ENCODE measurements at regions not wholly inside any gene's neighbourhood (a gene's known extent, or its start where the extent isn't known, plus 50 kb on each side); places are given as distances from the start of the nearest gene placed in this dataset.

DNA sequence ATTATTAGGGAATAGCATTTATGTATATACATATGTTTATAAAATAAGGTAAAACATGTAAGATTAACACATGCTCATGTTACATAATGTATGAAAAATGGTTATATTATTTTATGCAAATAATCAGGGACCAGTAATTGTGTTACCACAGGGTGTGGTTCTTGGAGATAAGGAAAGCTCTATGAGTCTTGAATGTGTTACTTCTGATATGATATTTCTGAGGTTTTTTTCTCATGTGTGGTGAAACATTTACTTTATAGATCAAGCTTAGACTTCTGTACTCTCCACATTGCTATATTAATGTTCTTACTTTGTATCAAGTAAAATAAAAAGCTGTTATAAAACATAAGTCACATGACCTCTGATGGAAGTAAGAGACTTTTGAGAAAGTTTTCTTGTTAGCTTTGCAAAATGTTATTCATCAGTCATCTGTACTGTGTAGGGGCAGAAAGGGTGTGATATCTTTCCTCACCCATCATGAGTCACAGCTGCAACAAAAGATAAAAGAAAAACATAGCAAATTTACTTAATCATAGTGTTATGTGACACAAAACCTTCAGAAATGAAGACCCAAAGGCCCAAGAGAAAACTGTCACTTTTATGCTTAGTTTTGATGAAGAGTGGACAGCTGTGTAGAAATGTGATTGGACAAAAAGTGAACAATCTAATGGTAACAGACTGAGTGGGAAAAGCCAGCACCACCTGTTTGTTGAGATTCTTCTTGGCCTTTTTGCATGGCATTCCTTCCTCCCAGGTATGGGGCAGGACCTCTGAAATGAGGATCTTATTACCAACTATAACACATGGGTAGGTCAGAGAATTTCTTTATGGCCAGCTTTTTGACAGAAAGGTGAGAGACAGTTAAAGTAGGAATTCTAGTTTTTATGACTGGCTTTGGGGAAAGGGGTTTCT is 632.3 kb downstream of the PDHA2 start:
- no peaks in the 10 kb centered on the region for H3K79me2 ChIP-seq (ENCODE audit: insufficient read depth, low read length)
- H3K27me3 Mint-ChIP-seq (ENCODE audit: low read depth in 3 of 3) = peaks cover 0 to 2% (median 0%) of the 10 kb centered on the region in 3 donors
- intact Hi-C loops (cut with micrococcal nuclease) = no loop called here

GRCh38 chr4:96473246-96473645 is 633.4 kb downstream of the PDHA2 start:
- H3K27ac Mint-ChIP-seq = no peak overlapping the region
- Histone ChIP-seq H4K20me1 (ENCODE audit: insufficient read depth, low read length) (no peaks in the 10 kb centered on the region), H3K9me3 (replicated peaks in 1 of 2; ENCODE audit: control insufficient read depth in 1 of 2, insufficient read depth in 1 of 2, low read length in 2 of 2) (peaks cover 7 to 17% of the 10 kb centered on the region in 2 donors), H2AFZ (ENCODE audit: insufficient read depth, low read depth, low read length, poor library complexity, severe bottlenecking) (no peak overlapping the region), H3K4me3 (replicated peaks in 1 of 3; ENCODE audit: low read depth in 2 of 3, low read length in 3 of 3) (no peak overlapping the region), H3K9ac (ENCODE audit: insufficient read depth, low read length, poor library complexity, severe bottlenecking) (no peak overlapping the region), H3K4me1 (ENCODE audit: control insufficient read depth in 1 of 2, insufficient read depth in 2 of 2, low read length in 2 of 2) (no peaks in the 10 kb centered on the region), H3K4me2 (replicated peaks; ENCODE audit: extremely low read depth, low read length, poor library complexity, severe bottlenecking) (no peak overlapping the region), H3K27ac (ENCODE audit: low read depth in 1 of 2, low read length in 2 of 2) (no peak overlapping the region), H3K79me2 (ENCODE audit: insufficient read depth, low read length) (no peaks in the 10 kb centered on the region), H3K36me3 (replicated peaks in 1 of 2; ENCODE audit: control insufficient read depth in 1 of 2, insufficient read depth in 2 of 2, low read length in 2 of 2) (no peaks in the 10 kb centered on the region), H3K27me3 (ENCODE audit: control insufficient read depth in 2 of 2, insufficient read depth in 2 of 2, low read length in 2 of 2) (no peaks in the 10 kb centered on the region)
- intact Hi-C loops (cut with micrococcal nuclease) = no loop called here
- no peak for DNase-seq
- no CpG with 5 or more reads among the region's 1 CpG for WGBS (ENCODE audit: insufficient coverage)
- no peaks in the 10 kb centered on the region for H3K36me3 Mint-ChIP-seq
- TF ChIP-seq CTCF (IDR thresholded peaks at IDR 0.05) = no peak
- peaks cover 2 to 17% (median 7%) of the 10 kb centered on the region in 7 donors for H3K9me3 Mint-ChIP-seq
- H3K4me1 Mint-ChIP-seq = no peaks in the 10 kb centered on the region
- peaks cover 0 to 2% (median 0%) of the 10 kb centered on the region in 3 donors for H3K27me3 Mint-ChIP-seq (ENCODE audit: low read depth in 3 of 3)
- no peak overlapping the region for H3K4me3 Mint-ChIP-seq

More for the DNA sequence above, 632.3 kb downstream of the PDHA2 start:
- Histone ChIP-seq H4K20me1 (ENCODE audit: insufficient read depth, low read length) (no peaks in the 10 kb centered on the region), H3K9me3 (replicated peaks in 1 of 2; ENCODE audit: control insufficient read depth in 1 of 2, insufficient read depth in 1 of 2, low read length in 2 of 2) (peaks cover 8 to 19% of the 10 kb centered on the region in 2 donors), H3K9ac (ENCODE audit: insufficient read depth, low read length, poor library complexity, severe bottlenecking) (no peak overlapping the region), H3K27ac (ENCODE audit: low read depth in 1 of 2, low read length in 2 of 2) (no peak overlapping the region), H2AFZ (ENCODE audit: insufficient read depth, low read depth, low read length, poor library complexity, severe bottlenecking) (no peak overlapping the region), H3K4me3 (replicated peaks in 1 of 3; ENCODE audit: low read depth in 2 of 3, low read length in 3 of 3) (no peak overlapping the region), H3K36me3 (replicated peaks in 1 of 2; ENCODE audit: control insufficient read depth in 1 of 2, insufficient read depth in 2 of 2, low read length in 2 of 2) (no peaks in the 10 kb centered on the region), H3K27me3 (ENCODE audit: control insufficient read depth in 2 of 2, insufficient read depth in 2 of 2, low read length in 2 of 2) (no peaks in the 10 kb centered on the region), H3K4me1 (ENCODE audit: control insufficient read depth in 1 of 2, insufficient read depth in 2 of 2, low read length in 2 of 2) (no peaks in the 10 kb centered on the region), H3K4me2 (replicated peaks; ENCODE audit: extremely low read depth, low read length, poor library complexity, severe bottlenecking) (no peak overlapping the region)
- no peak for TF ChIP-seq CTCF (IDR thresholded peaks at IDR 0.05)
- DNase-seq = no peak
- H3K4me3 Mint-ChIP-seq = no peak overlapping the region
- no peak overlapping the region for H3K27ac Mint-ChIP-seq
- H3K36me3 Mint-ChIP-seq = no peaks in the 10 kb centered on the region
- H3K9me3 Mint-ChIP-seq = peaks cover 2 to 18% (median 8%) of the 10 kb centered on the region in 7 donors
- no peaks in the 10 kb centered on the region for H3K4me1 Mint-ChIP-seq
